IMR-90 (cell line): ENCODE measurements at regions not wholly inside any gene's neighbourhood (a gene's known extent, or its start where the extent isn't known, plus 50 kb on each side); places are given as distances from the start of the nearest gene placed in this dataset.

Experiments
- ATAC-seq: fragments of 200-7000 bp; cut with Tn5 transposase; 2 replicates; pipeline ENCODE4 v1.9.1; 2020; ENCODE audit warnings: low read depth, mild to moderate bottlenecking, moderate library complexity
- BruUV-seq: library from RNA; stranded (reverse); fragments of 400-500 nt; replicated peaks from 2 replicates; lab custom pipeline; 2021; lab: Mats Ljungman, UMichigan
- CTCF ChIA-PET: fragments of 300-600 bp; formaldehyde crosslinking; extraction: SDS; loops from one replicate; lab custom pipeline; 2021; ENCODE audit warnings: antibody characterized with exemption; lab: Yijun Ruan, JAX
- POLR2A ChIA-PET: fragments of 300-600 bp; sonication (Branson Sonifier 250); formaldehyde crosslinking; loops from one replicate; lab custom pipeline; 2022; ENCODE audit warnings: antibody characterized with exemption; ENCODE audit not compliant: unreplicated experiment; lab: Charles Lee
- DNase-seq: peaks from one replicate; pipeline ENCODE4 v3.0.0; 2013
- H2AFZ ChIP-seq: replicated peaks from 2 replicates; pipeline ENCODE3; 2013; ENCODE audit warnings: low read length, mild to moderate bottlenecking; ENCODE audit not compliant: poor library complexity
- H2AK5ac ChIP-seq: 2 replicates; pipeline ENCODE4 v1.6.1; 2013; ENCODE audit warnings: low read depth, low read length, inconsistent platforms
- H2AK9ac ChIP-seq: replicated peaks from 2 replicates; pipeline ENCODE3; 2013; ENCODE audit warnings: mild to moderate bottlenecking, low read depth, low read length, moderate library complexity; ENCODE audit not compliant: poor library complexity
- H2BK120ac ChIP-seq: 2 replicates; pipeline ENCODE4 v1.6.1; 2013; ENCODE audit warnings: low read depth, low read length, inconsistent platforms
- H2BK15ac ChIP-seq: 3 replicates; pipeline ENCODE4 v1.6.1; 2013; ENCODE audit warnings: low read depth, low read length, inconsistent platforms
- H2BK20ac ChIP-seq: 2 replicates; pipeline ENCODE4 v1.6.1; 2013; ENCODE audit warnings: low read depth, mild to moderate bottlenecking, inconsistent platforms, low read length, moderate library complexity
- H2BK5ac ChIP-seq: 2 replicates; pipeline ENCODE4 v1.6.1; 2013; ENCODE audit warnings: mild to moderate bottlenecking, low read depth, low read length, inconsistent platforms; ENCODE audit not compliant: poor library complexity, severe bottlenecking
- H3K14ac ChIP-seq: replicated peaks from 2 replicates; pipeline ENCODE4 v1.6.1; 2013; ENCODE audit warnings: low read depth, low read length, inconsistent platforms
- H3K18ac ChIP-seq: 2 replicates; pipeline ENCODE4 v1.6.1; 2013; ENCODE audit warnings: low read depth, low read length, control low read depth
- H3K23ac ChIP-seq: 2 replicates; pipeline ENCODE4 v1.6.1; 2013; ENCODE audit warnings: low read depth, low read length, inconsistent platforms
- H3K27ac ChIP-seq: 2 replicates; pipeline ENCODE4 v1.5.1; 2013; ENCODE audit warnings: mild to moderate bottlenecking, control low read depth, low read length; ENCODE audit not compliant: insufficient read depth
- H3K27me3 ChIP-seq: 2 replicates; pipeline ENCODE4 v1.6.1; 2013; ENCODE audit warnings: low read length; ENCODE audit not compliant: control insufficient read depth, insufficient read depth
- H3K36me3 ChIP-seq: 2 replicates; pipeline ENCODE4 v1.6.1; 2013; ENCODE audit warnings: low read length, mixed read lengths; ENCODE audit not compliant: control insufficient read depth, insufficient read depth
- H3K4ac ChIP-seq: 2 replicates; pipeline ENCODE4 v1.6.1; 2013; ENCODE audit warnings: low read depth, low read length, inconsistent platforms
- H3K4me1 ChIP-seq: 2 replicates; pipeline ENCODE4 v1.6.1; 2013; ENCODE audit warnings: low read length, mixed read lengths; ENCODE audit not compliant: control insufficient read depth, insufficient read depth
- H3K4me2 ChIP-seq: 2 replicates; pipeline ENCODE4 v1.6.1; 2013; ENCODE audit warnings: low read depth, mild to moderate bottlenecking, control low read depth, low read length, moderate library complexity
- H3K4me3 ChIP-seq: 2 replicates; pipeline ENCODE4 v1.5.1; 2013; ENCODE audit warnings: low read depth, mild to moderate bottlenecking, control low read depth, low read length, moderate library complexity; ENCODE audit not compliant: insufficient read depth
- H3K56ac ChIP-seq: 2 replicates; pipeline ENCODE4 v1.6.1; 2013; ENCODE audit warnings: low read length, inconsistent platforms; ENCODE audit not compliant: insufficient read depth; ENCODE audit errors: extremely low read depth
- H3K79me1 ChIP-seq, 2 experiments: 2 replicates each; pipeline ENCODE4 v1.6.1; 2013; ENCODE audit warnings: low read length in 2 of 2, inconsistent platforms in 1 of 2, low read depth in 1 of 2
- H3K9ac ChIP-seq: 2 replicates; pipeline ENCODE4 v1.6.1; 2013; ENCODE audit warnings: low read depth, low read length, control low read depth
- H3K9me1 ChIP-seq: 2 replicates; pipeline ENCODE4 v1.6.1; 2013; ENCODE audit warnings: low read length, inconsistent platforms; ENCODE audit not compliant: insufficient read depth
- H3K9me3 ChIP-seq: 2 replicates; pipeline ENCODE4 v1.6.1; 2013; ENCODE audit warnings: low read length; ENCODE audit not compliant: control insufficient read depth, insufficient read depth
- H4K20me1 ChIP-seq: 2 replicates; pipeline ENCODE4 v1.6.1; 2013; ENCODE audit warnings: low read length, inconsistent platforms; ENCODE audit not compliant: insufficient read depth
- H4K5ac ChIP-seq: 2 replicates; pipeline ENCODE4 v1.6.1; 2013; ENCODE audit warnings: mild to moderate bottlenecking, low read depth, low read length, control low read depth
- H4K8ac ChIP-seq, 2 experiments: 2 replicates each; pipeline ENCODE4 v1.6.1; 2013; ENCODE audit warnings: low read depth in 2 of 2, low read length in 2 of 2, control low read depth in 1 of 2, inconsistent platforms in 1 of 2
- H4K91ac ChIP-seq: 2 replicates; pipeline ENCODE4 v1.6.1; 2013; ENCODE audit warnings: low read depth, low read length, inconsistent platforms; ENCODE audit not compliant: insufficient read depth
- CHD1 ChIP-seq: IDR thresholded peaks from 2 replicates; pipeline ENCODE4 v1.6.1; 2012; ENCODE audit warnings: low read depth, low read length, improper control_type of control experiment
- FOS ChIP-seq: fragments of 150-350 bp; IDR thresholded peaks from 2 replicates; pipeline ENCODE4 v1.6.1; 2016; ENCODE audit warnings: low read depth, low read length
- MAFK ChIP-seq: IDR thresholded peaks from 2 replicates; pipeline ENCODE4 v1.6.1; 2012; ENCODE audit warnings: low read depth, low read length, improper control_type of control experiment
- MAZ ChIP-seq: IDR thresholded peaks from 2 replicates; pipeline ENCODE4 v1.6.1; 2012; ENCODE audit warnings: low read depth, mild to moderate bottlenecking, low read length, improper control_type of control experiment, moderate library complexity, borderline replicate concordance
- MXI1 ChIP-seq: IDR thresholded peaks from 2 replicates; pipeline ENCODE4 v1.6.1; 2012; ENCODE audit warnings: low read depth, mild to moderate bottlenecking, low read length, moderate library complexity, borderline replicate concordance
- NFE2L2 ChIP-seq: fragments of 150-350 bp; IDR thresholded peaks from 2 replicates; pipeline ENCODE4 v1.6.1; 2016; ENCODE audit warnings: low read depth, mild to moderate bottlenecking, low read length
- POLR2A ChIP-seq: IDR thresholded peaks from 2 replicates; pipeline ENCODE4 v1.6.1; 2012; ENCODE audit warnings: mild to moderate bottlenecking, low read depth, low read length
- RAD21 ChIP-seq: IDR thresholded peaks from 2 replicates; pipeline ENCODE4 v1.6.1; 2012; ENCODE audit warnings: low read length, improper control_type of control experiment
- WGBS, 2 experiments: methylation state at CpG; one replicate each; pipeline versions ENCODE4 v1.1.5 to v1.1.7; 2013; ENCODE audit warnings: missing lambda C conversion rate in 2 of 2; ENCODE audit not compliant: insufficient read length in 1 of 2; ENCODE audit errors: extremely low coverage in 2 of 2; 5-methylcytosine and 5-hydroxymethylcytosine counted together
- dilution Hi-C: fragments of 300-500 bp; cut with HindIII; formaldehyde crosslinking; loops from one replicate; pipeline ENCODE4 v1.14.3; 2018; ENCODE audit warnings: low sequenced_read_pairs; ENCODE audit not compliant: unreplicated experiment
- in situ Hi-C: fragments of 300-500 bp; cut with MboI; formaldehyde crosslinking; loops from 3 replicates; pipeline ENCODE4 v1.14.3; 2019; ENCODE audit warnings: low sequenced_read_pairs, inconsistent platforms, mixed read lengths
- intact Hi-C: fragments of 100-400 bp; cut with micrococcal nuclease; formaldehyde crosslinking; loops from 2 replicates; pipeline ENCODE4 v1.10.0; 2022

GRCh38 chr17:79255046-79255445, 180.4 kb downstream of the ENGASE start:
- Histone ChIP-seq H4K5ac (no peak overlapping the region), H4K91ac (no peak overlapping the region), H3K56ac (no peak overlapping the region), H2BK120ac (no peak overlapping the region), H3K79me1 (no peaks in the 10 kb centered on the region), H3K4ac (no peak overlapping the region), H3K9me1 (no peaks in the 10 kb centered on the region), H2BK5ac (no peak overlapping the region), H3K18ac (no peak overlapping the region), H4K20me1 (no peaks in the 10 kb centered on the region), H3K9me3 (no peaks in the 10 kb centered on the region), H2BK15ac (no peak overlapping the region), H3K23ac (no peak overlapping the region), H3K9ac (no peak overlapping the region), H2AK5ac (no peak overlapping the region), H3K4me2 (no peak overlapping the region), H3K14ac (no peak overlapping the region), H3K4me1 (no peaks in the 10 kb centered on the region), H3K27me3 (peaks cover 27% of the 10 kb centered on the region), H2BK20ac (no peak overlapping the region), H3K4me3 (no peak overlapping the region), H4K8ac (no peak overlapping the region), H3K27ac (no peak overlapping the region), H2AFZ (no peak overlapping the region), H2AK9ac (no peak overlapping the region), H3K36me3 (no peaks in the 10 kb centered on the region)
- dilution Hi-C loops (no loop called here), in situ Hi-C loops (no loop called here), intact Hi-C loops (no loop called here)
- WGBS, 2 experiments, result 33% methylated on average over 2 of the region's 6 CpGs; no CpG with 5 or more reads in 1 of the 2 experiments
- ChIA-PET CTCF (no interaction called here), POLR2A (no interaction called here)
- DNase-seq, result no peak
- BruUV-seq, result no TSS peak
- TF ChIP-seq MAZ (no peak), RAD21 (no peak), FOS (no peak), MXI1 (no peak), CHD1 (no peak), POLR2A (no peak), NFE2L2 (no peak), MAFK (no peak)
- ATAC-seq, result no peak
